LoVo (cell line): ENCODE measurements at regions not wholly inside any gene's neighbourhood (a gene's known extent, or its start where the extent isn't known, plus 50 kb on each side); places are given as distances from the start of the nearest gene placed in this dataset.

ENCODE experiments used
- DNase-seq: peaks from one replicate; pipeline ENCODE4 v3.0.0-alpha.2; 2016; ENCODE audit warnings: low spot score

GRCh38 chr9:106528158-106528557 lies 334.8 kb upstream of the ZNF462 start:
- no peak for DNase-seq

DNA sequence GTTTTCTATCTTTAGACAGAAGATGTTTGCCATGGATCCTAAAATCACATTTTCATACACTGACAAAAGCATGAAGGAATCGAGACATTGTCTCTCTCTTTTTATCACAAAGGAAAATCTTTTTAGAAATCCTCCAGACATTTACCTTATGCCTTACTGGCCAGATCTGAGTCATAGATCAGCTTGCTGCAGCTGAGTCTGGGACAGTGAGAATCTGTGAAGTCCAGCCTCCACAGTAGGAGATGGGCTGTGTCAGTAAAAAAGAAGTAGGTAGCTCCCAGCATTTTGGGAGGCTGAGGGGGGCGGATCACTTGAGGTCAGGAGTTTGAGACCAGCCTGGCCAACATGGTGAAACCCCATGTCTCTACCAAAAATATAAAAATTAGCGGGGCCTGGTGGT lies 333.4 kb upstream of the ZNF462 start:
- DNase-seq = no peak

GRCh38 chr9:106531491-106531890 lies 331.5 kb upstream of the ZNF462 start:
- DNase-seq = no peak

- DNase-seq = no peak
Observed at GRCh38 chr9:106532306-106533015, 330.5 kb upstream of the ZNF462 start.

DNA sequence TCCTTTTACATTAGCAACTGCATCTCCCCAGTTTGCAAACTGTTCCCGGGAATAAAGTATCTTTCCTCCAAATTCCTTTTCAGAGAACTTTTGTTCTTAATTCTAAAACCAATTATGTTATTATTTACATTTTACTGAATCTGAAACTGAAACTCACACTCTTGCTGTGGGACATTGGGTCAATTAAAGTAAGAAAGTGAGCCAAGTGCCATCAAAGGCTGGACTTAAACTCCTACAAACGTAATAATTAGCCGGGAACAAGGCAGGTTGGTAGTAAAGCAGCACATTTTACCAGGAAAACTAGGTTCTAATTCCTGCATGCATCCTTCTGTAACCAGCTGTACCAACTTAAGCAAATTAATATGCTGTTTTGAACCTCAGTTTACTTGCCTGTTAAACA lies 328.2 kb upstream of the ZNF462 start:
- DNase-seq = no peak

DNA sequence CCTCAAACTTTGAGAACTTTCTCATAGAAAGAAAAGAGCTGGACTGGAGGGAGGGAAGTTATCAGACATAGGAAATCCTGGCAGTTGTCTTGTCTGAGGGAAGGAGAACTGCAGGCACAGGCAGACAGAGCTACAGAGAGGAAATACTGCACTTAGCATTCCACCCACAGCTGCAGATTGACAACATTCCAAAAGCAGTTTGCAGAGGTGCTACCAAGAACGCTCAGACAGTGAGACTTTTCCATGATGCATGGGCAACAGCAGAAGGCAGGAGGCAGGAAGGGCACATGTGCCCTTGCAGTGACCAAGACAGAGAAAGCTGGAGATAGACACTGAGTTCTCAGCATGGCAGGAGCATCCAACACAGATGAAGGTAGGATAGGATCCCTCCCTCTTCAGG lies 327.5 kb upstream of the ZNF462 start:
- no peak for DNase-seq

DNA sequence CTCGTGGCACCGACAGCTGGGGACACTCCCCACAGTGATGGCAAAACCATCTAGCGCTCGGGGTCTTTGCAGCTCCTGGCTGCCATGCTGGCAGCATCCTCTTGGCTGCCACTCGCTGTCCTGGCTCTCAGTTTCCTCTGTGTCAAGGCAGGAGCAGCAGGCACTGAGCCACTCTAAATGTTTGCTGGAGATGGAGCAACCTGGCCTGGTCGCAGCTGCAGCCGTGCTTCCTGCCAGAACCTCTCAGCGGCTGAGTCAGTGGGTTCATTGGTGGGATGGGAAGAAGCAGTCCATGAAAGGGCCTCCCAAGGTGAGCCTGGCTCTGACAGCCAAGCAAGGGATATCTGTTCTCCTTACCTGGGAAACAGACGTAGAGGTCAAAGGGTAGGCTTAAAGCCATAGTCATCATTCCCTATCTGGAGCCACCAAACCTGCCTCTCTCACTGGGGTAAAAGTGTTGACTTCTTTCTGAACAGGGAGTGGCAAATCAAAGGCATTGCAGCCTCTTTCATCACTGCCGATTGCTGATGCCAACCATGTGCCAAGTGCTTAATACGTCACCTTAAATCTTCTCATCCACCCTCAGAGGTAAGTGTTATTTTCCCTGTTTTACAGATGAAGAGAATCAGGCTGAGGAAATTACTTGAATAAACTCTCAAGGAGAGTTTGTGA lies 304.8 kb upstream of the ZNF462 start:
- DNase-seq = no peak

DNA sequence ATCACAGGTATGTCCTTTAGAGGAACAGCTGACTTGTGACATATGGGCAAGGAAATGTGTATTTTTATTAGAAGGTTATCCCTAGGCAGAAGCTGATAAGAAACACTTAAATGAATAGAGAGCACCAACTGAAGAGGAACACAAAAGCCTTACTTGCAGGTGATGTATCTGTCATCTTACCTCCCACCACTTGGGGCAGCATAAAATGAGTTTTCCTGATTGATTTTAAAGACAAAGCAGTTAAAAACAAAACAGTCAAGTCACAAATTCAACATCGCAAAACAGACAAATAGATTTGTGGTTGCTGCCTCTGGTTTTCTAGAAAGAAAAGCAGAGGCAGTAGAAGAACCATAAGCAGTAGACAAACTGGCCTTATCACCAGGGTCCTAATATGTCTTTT lies 302.4 kb upstream of the ZNF462 start:
- no peak for DNase-seq

DNA sequence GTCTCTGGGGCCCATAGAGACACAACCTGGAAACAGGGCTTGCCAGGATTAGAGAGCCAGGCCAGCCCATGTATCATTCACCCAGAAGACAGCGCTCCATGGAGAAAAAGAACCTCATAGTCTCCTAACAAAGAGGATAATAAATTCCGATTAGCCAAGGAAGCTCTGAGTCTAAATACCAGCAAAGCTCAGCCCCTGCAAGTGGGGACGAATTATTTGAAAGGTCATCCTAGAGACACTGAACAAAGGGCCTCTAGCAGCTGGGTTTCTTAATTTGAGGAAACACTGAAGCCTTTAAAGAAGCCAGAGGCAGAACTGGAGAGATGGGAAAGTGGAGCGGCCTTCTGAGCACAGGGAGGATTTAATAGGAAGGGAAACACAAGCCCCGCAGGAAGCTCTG lies 287.1 kb upstream of the ZNF462 start:
- no peak for DNase-seq

DNA sequence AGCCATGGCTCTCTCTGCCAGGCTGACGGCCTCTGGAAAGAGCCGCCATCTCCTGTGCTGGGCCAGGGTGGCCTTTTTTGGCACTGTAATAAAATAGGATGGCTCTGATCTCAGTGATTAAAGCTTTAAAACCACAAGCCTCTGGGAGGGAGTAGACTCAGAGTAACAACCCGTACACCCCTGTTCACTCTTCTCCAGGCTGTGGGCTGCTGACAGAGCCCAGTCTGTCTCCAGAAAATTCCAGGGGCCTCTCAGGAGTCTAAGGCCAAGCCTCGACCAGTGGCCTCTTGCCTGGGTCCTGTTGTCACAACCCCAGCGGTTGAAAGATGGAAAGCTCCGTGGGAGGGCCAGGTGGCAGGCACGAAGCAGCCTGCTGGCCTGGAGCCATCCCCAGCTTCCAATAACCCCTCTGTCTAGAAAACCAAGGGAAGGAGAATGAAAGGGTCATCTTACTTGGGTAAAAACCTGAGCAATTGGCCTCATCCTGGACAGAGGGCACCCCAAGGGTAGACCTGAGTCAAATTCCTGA lies 286.7 kb upstream of the ZNF462 start:
- DNase-seq = no peak

DNA sequence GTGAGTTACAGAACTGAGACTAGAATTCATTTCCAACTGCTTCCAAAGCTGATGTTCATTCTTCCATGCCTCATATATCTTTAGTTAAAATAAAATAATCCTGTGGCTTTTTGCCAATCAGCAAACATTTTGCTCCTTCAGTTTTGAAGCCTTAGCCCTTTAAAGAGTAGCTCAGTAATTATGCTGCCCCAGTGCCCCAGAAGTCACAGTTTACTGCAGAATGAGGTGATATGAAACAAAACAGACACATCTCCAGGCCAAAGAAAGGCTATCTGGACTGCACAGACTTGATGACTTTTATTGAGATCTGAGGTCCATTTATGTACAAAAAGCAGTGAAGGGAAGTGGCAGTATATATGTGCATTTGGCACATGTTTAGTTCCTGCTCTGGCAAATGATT lies 285.8 kb upstream of the ZNF462 start:
- DNase-seq = no peak

- no peak for DNase-seq
Observed at GRCh38 chr9:106580546-106580945, 282.4 kb upstream of the ZNF462 start.

DNA sequence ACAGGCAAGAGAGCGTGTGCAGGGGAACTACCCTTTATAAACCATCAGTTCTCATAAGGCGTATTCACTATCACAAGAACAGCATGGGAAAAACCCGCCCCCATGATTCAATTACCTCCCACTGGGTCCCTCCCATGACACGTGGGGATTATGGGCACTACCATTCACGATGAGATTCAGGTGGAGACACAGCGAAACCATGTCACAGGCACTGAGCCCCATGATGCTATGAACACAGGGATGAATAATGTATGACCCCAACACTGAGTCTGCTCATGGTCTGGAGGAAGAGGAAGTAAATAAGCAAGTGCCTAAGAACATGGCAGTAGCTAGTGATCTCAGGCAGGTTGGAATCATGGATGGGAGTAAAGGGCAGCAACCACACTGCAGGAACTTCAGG lies 281.0 kb upstream of the ZNF462 start:
- no peak for DNase-seq

- DNase-seq = no peak
Observed at GRCh38 chr9:106583751-106584150, 279.2 kb upstream of the ZNF462 start.

- DNase-seq = no peak
Observed at GRCh38 chr9:106587042-106587441, 275.9 kb upstream of the ZNF462 start.

- no peak for DNase-seq
Observed at GRCh38 chr9:106588626-106589025, 274.3 kb upstream of the ZNF462 start.

GRCh38 chr9:106590759-106591505 lies 272.0 kb upstream of the ZNF462 start:
- no peak for DNase-seq

- DNase-seq = no peak
Observed at GRCh38 chr9:106593201-106593600, 269.8 kb upstream of the ZNF462 start.

DNA sequence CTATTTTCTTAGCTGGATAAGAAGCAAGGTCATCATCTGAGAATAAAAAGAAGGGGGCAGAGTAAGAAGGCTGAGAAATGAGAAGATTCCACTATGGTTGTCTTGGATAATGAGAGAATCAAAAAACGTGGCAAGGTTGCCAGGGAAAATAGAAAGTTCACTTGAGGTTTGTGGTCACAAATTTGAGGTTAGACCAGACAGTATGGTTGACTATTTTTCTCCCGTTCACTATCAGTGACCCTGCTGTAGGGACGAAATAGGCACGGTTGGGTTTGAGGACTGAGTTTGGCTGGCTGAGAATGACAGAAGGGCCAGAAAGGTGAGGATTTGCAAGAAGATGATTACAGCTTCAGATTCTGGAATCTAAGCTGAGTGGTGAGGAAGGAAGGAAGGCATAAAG lies 266.0 kb upstream of the ZNF462 start:
- no peak for DNase-seq

DNA sequence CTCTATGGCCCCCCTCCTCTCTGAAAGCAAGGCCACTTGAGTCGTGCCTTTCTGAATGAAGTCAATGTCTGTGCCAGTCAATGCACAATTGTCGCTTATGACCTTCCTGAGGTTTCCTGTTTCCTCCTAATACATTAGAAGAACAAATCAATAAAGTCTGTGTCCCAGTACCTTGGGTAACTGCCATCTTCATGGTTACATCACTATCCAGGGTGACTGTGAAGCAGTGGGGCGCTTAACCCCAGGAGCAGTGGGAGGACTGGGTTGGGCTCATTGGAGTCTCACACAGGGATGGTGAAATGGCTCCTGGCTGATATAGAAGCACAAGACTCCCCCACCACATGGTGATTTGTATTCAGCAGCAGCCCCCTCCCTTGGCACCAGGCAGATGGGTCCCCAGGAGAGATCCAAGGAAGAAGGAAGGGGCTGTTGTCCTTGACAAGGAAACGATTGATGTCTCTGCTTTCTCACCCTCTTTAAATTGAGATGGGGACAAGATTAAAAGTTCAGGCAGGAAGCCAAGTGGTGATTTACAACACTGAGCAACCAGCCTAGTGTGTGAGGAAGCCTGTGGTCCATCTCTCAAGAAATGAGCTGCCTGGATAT lies 261.9 kb upstream of the ZNF462 start:
- DNase-seq = no peak

DNA sequence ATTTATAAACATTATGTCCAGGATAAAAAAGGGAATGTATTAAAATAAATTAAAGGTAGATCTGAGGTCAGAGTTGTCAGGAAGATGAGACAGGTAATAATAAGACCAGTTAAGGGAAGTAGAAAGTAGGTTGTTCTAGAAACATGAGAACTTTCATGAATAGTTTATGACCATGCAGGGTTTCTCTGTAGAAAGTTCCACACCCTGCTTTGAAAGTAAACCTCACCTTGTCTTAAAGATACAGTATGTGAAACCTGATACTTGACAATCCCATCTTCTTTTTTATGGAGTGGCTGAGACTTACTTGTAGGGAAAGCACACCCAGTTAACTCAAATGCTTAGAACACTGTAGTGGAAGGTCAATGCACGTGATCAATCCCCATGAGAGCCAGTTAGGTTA lies 260.6 kb upstream of the ZNF462 start:
- no peak for DNase-seq

DNA sequence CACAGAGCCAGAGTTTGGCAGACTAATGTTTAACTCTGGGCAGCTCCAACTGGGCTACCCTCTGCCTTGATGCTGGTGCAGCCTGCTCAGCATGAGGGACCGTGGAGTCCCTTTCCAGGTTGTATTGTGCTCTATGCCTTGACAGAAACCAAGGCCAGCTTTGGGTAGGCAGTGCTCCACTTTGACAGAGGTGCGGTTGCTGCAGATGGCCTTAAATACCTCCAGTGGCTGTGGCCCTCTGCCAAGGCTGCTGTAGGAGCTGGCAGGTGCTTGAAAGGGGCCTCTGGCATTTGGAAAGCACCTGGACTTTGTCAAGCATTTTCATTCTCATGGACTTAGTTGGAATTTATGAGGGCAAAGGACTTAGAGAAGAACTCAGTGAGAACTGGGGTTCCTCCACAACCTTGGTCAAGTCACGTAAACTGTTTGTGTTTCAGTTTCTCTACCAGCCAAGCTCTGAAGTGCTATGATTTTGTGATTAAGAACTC lies 249.7 kb upstream of the ZNF462 start:
- DNase-seq = no peak
